Heart left ventricle (tissue), 16 donors: ENCODE measurements at regions not wholly inside any gene's neighbourhood (a gene's known extent, or its start where the extent isn't known, plus 50 kb on each side); places are given as distances from the start of the nearest gene placed in this dataset.

Experiments used
- ATAC-seq, 4 donors: fragments of 200-7000 bp; cut with Tn5 transposase; one replicate each; pipeline ENCODE4 v1.9.1; 2020 to 2022; ENCODE audit warnings: moderate library complexity in 4 of 4, mild to moderate bottlenecking in 3 of 4, moderate number of reproducible peaks in 1 of 4
- DNase-seq, 5 donors: peaks; one replicate each; pipeline ENCODE4 v3.0.0-alpha.2; 2020
- H3K27ac ChIP-seq, 12 donors: fragments of 200-600 bp; sonication (generic) in 4 of 12; one replicate each; pipeline versions ENCODE4 v1.5.0 to v1.8.0; 2016 to 2022; ENCODE audit warnings: mild to moderate bottlenecking in 2 of 12
- H3K27me3 ChIP-seq, 9 donors: fragments of 200-600 bp; sonication (generic) in 2 of 9; one replicate each; pipeline versions ENCODE4 v1.5.1 to v1.8.0; 2016 to 2022; ENCODE audit warnings: mild to moderate bottlenecking in 3 of 9
- H3K36me3 ChIP-seq, 9 donors: fragments of 200-600 bp; sonication (generic) in 2 of 9; one replicate each; pipeline versions ENCODE4 v1.5.0 to v1.8.0; 2018 to 2022; ENCODE audit warnings: mild to moderate bottlenecking in 2 of 9
- H3K4me1 ChIP-seq, 12 donors: fragments of 200-600 bp; sonication (generic) in 4 of 12; one replicate each; pipeline versions ENCODE4 v1.5.0 to v1.8.0; 2016 to 2022; ENCODE audit warnings: mild to moderate bottlenecking in 3 of 12
- H3K4me3 ChIP-seq, 12 donors: fragments of 200-600 bp; sonication (generic) in 4 of 12; one replicate each; pipeline versions ENCODE4 v1.5.0 to v1.8.0; 2017 to 2022; ENCODE audit warnings: mild to moderate bottlenecking in 9 of 12, moderate library complexity in 4 of 12
- H3K9me3 ChIP-seq, 12 donors: fragments of 200-600 bp; sonication (generic) in 4 of 12; one replicate each; pipeline versions ENCODE4 v1.5.0 to v1.8.0; 2016 to 2022; ENCODE audit warnings: mild to moderate bottlenecking in 1 of 12
- POLR2A ChIP-seq, 2 donors: fragments of 450-650 bp; IDR thresholded peaks; one replicate each; pipeline ENCODE4 v1.6.1; 2017; ENCODE audit warnings: antibody characterized with exemption in 2 of 2, mild to moderate bottlenecking in 2 of 2, moderate library complexity in 2 of 2
- WGBS, 4 donors: extraction: QIAGEN DNeasy Blood & Tissue Kit in 2 of 4; methylation state at CpG; one replicate each; pipeline versions ENCODE4 v1.1.5 to v1.1.7; 2013 to 2018; 5-methylcytosine and 5-hydroxymethylcytosine counted together
- intact Hi-C, 10 donors: fragments of 100-400 bp; cut with DNase I; formaldehyde crosslinking; loops; one replicate each; pipeline versions ENCODE4 v1.11.1 to v1.14.2; 2022
- TF ChIP-seq, protein P1 (sequence below), 12 donors: fragments of 200-600 bp; sonication (generic) in 4 of 12; IDR thresholded peaks; one replicate each; pipeline versions ENCODE4 v1.5.0 to v1.8.0; 2018 to 2022; ENCODE audit warnings: antibody characterized with exemption in 12 of 12, mild to moderate bottlenecking in 5 of 12
- donor health status: ischemic (EF 13 %, LVEDD 7.1; RV severe dilation, severe dysfunction).
- donor health status: healthy with polysubstance abuse.
- donor health status: DM: no; HTN: yes; CAD: no.
- donor health status: DM: no; HTN: no; CAD: no.
- donor health status: ischemic (EF 25% LVEDD 6.9; RV normal size, moderate dysfunction).
- donor health status: ischemic (EF 25% LVEDD 5.7; RV mildly dilated, moderate dysfunction).
- donor health status: healthy.
- donor health status: DM: yes; HTN: yes; CAD: no.
- donor health status: ischemic (EF 35%, LVEDD 5.7; RV mildly dilated, moderate dysfunction).
- donor health status: nonischemic (EF 11% LVEDD 7.7; RV severe dilation, severe dysfunction).
- donor health status: DM: yes; HTN: yes; CAD: no.
- donor health status: PGD.
- donor health status: ischemic (EF 29% LVEDD 5.4; RV normal size, mild dysfunction).
- donor health status: nonischemic (EF 23%, LVEDD 6.1; RV moderate dilation, normal function).

DNA sequence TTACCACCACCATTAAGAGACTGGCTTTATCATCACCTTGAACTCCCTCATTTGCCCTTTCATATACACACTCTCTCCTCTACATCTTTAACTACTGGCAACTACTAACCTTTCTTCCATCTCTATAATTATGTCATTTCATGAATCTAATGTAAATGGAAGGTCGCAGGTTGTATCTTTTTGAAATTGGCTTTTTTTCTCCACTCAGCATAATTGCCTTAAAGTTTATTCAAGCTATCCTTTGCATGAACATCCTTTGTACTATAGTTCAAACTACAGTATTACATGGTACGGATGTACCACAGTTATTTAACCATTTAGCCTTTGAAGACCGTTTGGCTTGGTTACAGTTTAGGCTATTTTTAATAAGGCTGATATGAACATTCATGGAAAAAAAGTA, 129.5 kb upstream of the ZNF804A start:
- H3K36me3 ChIP-seq = no peaks in the 10 kb centered on the region
- no peak overlapping the region for H3K4me3 ChIP-seq
- ATAC-seq (no peak), DNase-seq (no peak)
- H3K4me1 ChIP-seq = no peaks in the 10 kb centered on the region
- TF ChIP-seq POLR2A (IDR thresholded peaks at IDR 0.05) = no peak
- no peak overlapping the region for H3K27ac ChIP-seq
- no peaks in the 10 kb centered on the region for H3K27me3 ChIP-seq
- intact Hi-C loops = no loop called here
- no peaks in the 10 kb centered on the region for H3K9me3 ChIP-seq
- WGBS, 4 donors = 43 to 69% (median 57%) methylated on average over 3 of the region's 3 CpGs

GRCh38 chr2:184472481-184472880, 125.8 kb upstream of the ZNF804A start:
- no peak for TF ChIP-seq POLR2A (IDR thresholded peaks at IDR 0.05)
- TF ChIP-seq, protein P1, sequence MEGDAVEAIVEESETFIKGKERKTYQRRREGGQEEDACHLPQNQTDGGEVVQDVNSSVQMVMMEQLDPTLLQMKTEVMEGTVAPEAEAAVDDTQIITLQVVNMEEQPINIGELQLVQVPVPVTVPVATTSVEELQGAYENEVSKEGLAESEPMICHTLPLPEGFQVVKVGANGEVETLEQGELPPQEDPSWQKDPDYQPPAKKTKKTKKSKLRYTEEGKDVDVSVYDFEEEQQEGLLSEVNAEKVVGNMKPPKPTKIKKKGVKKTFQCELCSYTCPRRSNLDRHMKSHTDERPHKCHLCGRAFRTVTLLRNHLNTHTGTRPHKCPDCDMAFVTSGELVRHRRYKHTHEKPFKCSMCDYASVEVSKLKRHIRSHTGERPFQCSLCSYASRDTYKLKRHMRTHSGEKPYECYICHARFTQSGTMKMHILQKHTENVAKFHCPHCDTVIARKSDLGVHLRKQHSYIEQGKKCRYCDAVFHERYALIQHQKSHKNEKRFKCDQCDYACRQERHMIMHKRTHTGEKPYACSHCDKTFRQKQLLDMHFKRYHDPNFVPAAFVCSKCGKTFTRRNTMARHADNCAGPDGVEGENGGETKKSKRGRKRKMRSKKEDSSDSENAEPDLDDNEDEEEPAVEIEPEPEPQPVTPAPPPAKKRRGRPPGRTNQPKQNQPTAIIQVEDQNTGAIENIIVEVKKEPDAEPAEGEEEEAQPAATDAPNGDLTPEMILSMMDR (IDR thresholded peaks at IDR 0.05) = no peak
- intact Hi-C loops = no loop called here
- Histone ChIP-seq H3K9me3 (no peaks in the 10 kb centered on the region), H3K36me3 (no peaks in the 10 kb centered on the region), H3K4me3 (no peak overlapping the region), H3K4me1 (no peaks in the 10 kb centered on the region), H3K27me3 (no peaks in the 10 kb centered on the region), H3K27ac (no peak overlapping the region)
- no peak for DNase-seq
- ATAC-seq = no peak
- 90 to 96% (median 92%) methylated on average over 1 of the region's 1 CpG for WGBS, 4 donors

- ATAC-seq (no peak), DNase-seq (no peak)
- Histone ChIP-seq H3K4me3 (no peak overlapping the region), H3K36me3 (no peaks in the 10 kb centered on the region), H3K4me1 (no peaks in the 10 kb centered on the region), H3K27me3 (no peaks in the 10 kb centered on the region), H3K9me3 (no peaks in the 10 kb centered on the region), H3K27ac (no peak overlapping the region)
- intact Hi-C loops = no loop called here
- 26 to 43% (median 27%) methylated on average over 1 of the region's 1 CpG for WGBS, 4 donors
- TF ChIP-seq, protein P1 (IDR thresholded peaks at IDR 0.05) = no peak
- TF ChIP-seq POLR2A (IDR thresholded peaks at IDR 0.05) = no peak
These were observed 116.5 kb upstream of the ZNF804A start for GRCh38 chr2:184481865-184482264.

- ATAC-seq (no peak), DNase-seq (no peak)
- Histone ChIP-seq H3K27me3 (no peaks in the 10 kb centered on the region), H3K4me3 (no peak overlapping the region), H3K36me3 (no peaks in the 10 kb centered on the region), H3K4me1 (no peaks in the 10 kb centered on the region), H3K9me3 (peaks cover 0 to 4% (median 0%) of the 10 kb centered on the region in 12 donors), H3K27ac (no peak overlapping the region)
- intact Hi-C loops = no loop called here
- 82 to 91% (median 85%) methylated on average over 2 of the region's 2 CpGs for WGBS, 4 donors
- no peak for TF ChIP-seq POLR2A (IDR thresholded peaks at IDR 0.05)
- TF ChIP-seq, protein P1 (IDR thresholded peaks at IDR 0.05) = no peak
These were observed 99.4 kb upstream of the ZNF804A start for GRCh38 chr2:184498936-184499335.

- intact Hi-C loops = no loop called here
- no peaks in the 10 kb centered on the region for H3K36me3 ChIP-seq
- no peak for TF ChIP-seq POLR2A (IDR thresholded peaks at IDR 0.05)
- TF ChIP-seq, protein P1 (IDR thresholded peaks at IDR 0.05) = no peak
- peaks cover 0 to under 1% (median 0%) of the 10 kb centered on the region in 12 donors for H3K9me3 ChIP-seq
- H3K27ac ChIP-seq = no peak overlapping the region
- DNase-seq (no peak), ATAC-seq (no peak)
- H3K27me3 ChIP-seq = no peaks in the 10 kb centered on the region
- H3K4me3 ChIP-seq = no peak overlapping the region
- no peaks in the 10 kb centered on the region for H3K4me1 ChIP-seq
These were observed 94.1 kb upstream of the ZNF804A start for GRCh38 chr2:184504252-184504651.
